ENCODE measurements at regions not wholly inside any gene's neighbourhood (a gene's known extent, or its start where the extent isn't known, plus 50 kb on each side); places are given as distances from the start of the nearest gene placed in this dataset.

DNA sequence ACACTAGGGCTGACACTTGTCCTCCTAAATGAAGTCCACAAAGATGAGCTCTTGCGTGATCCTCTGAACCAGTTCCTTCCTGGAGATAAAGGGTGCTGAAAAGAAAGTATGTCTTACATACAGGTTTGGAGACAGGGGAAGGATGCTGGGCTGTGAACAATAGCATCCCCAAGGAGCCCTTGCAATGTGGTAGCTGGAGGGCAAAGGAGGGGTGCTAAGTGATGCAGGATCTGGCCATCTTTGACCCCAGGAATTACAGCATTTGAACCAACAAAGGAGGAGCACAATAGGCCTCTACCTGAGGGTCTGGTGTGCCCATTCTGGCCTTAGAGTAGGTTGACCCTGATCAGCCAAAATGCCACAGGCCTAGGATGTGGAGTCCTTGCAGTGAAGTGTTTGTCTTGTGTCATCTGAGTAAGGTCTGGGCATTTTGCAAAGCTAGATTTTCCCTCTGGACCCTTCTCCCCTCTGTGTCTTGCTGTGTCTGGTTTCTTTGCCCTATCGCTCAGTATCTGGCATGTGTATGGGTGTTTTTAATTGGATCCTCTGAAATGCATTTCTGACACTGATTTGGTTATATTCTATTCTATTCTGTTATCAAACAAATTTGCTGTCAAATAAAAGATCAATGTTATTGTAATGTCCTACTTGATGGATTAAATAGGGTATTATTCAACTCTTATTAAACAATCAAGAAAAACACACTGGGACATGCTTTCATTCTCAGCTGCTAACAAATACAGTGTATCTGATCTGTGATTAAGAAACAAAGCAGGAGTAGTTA, 364.8 kb upstream of the MEIS1 start:
- TF ChIP-seq ZNF223 (tag by site-specific recombination; IDR thresholded peaks at IDR 0.05) = no peak
- TF ChIP-seq, protein P1, sequence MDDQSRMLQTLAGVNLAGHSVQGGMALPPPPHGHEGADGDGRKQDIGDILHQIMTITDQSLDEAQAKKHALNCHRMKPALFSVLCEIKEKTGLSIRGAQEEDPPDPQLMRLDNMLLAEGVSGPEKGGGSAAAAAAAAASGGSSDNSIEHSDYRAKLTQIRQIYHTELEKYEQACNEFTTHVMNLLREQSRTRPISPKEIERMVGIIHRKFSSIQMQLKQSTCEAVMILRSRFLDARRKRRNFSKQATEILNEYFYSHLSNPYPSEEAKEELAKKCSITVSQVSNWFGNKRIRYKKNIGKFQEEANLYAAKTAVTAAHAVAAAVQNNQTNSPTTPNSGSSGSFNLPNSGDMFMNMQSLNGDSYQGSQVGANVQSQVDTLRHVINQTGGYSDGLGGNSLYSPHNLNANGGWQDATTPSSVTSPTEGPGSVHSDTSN (CRISPR knock-in tag; IDR thresholded peaks at IDR 0.05) = no peak
- TF ChIP-seq KLF16 (tag by site-specific recombination; IDR thresholded peaks at IDR 0.05) = no peak
- no peak for TF ChIP-seq ZIC2 (tag by site-specific recombination; IDR thresholded peaks at IDR 0.05)
- no peak for TF ChIP-seq ZSCAN16 (tag by site-specific recombination; IDR thresholded peaks at IDR 0.05)
- TF ChIP-seq, protein P2, sequence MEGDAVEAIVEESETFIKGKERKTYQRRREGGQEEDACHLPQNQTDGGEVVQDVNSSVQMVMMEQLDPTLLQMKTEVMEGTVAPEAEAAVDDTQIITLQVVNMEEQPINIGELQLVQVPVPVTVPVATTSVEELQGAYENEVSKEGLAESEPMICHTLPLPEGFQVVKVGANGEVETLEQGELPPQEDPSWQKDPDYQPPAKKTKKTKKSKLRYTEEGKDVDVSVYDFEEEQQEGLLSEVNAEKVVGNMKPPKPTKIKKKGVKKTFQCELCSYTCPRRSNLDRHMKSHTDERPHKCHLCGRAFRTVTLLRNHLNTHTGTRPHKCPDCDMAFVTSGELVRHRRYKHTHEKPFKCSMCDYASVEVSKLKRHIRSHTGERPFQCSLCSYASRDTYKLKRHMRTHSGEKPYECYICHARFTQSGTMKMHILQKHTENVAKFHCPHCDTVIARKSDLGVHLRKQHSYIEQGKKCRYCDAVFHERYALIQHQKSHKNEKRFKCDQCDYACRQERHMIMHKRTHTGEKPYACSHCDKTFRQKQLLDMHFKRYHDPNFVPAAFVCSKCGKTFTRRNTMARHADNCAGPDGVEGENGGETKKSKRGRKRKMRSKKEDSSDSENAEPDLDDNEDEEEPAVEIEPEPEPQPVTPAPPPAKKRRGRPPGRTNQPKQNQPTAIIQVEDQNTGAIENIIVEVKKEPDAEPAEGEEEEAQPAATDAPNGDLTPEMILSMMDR (tag by site-specific recombination; IDR thresholded peaks at IDR 0.05) = no peak
- TF ChIP-seq, protein P3, sequence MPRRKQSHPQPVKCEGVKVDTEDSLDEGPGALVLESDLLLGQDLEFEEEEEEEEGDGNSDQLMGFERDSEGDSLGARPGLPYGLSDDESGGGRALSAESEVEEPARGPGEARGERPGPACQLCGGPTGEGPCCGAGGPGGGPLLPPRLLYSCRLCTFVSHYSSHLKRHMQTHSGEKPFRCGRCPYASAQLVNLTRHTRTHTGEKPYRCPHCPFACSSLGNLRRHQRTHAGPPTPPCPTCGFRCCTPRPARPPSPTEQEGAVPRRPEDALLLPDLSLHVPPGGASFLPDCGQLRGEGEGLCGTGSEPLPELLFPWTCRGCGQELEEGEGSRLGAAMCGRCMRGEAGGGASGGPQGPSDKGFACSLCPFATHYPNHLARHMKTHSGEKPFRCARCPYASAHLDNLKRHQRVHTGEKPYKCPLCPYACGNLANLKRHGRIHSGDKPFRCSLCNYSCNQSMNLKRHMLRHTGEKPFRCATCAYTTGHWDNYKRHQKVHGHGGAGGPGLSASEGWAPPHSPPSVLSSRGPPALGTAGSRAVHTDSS (tag by site-specific recombination; IDR thresholded peaks at IDR 0.05) = no peak
- no peak for TF ChIP-seq HOXC10 (CRISPR knock-in tag; IDR thresholded peaks at IDR 0.05)
- TF ChIP-seq ZNF341 (tag by site-specific recombination; IDR thresholded peaks at IDR 0.05; ENCODE audit: low read depth) = no peak
- TF ChIP-seq, protein P4, sequence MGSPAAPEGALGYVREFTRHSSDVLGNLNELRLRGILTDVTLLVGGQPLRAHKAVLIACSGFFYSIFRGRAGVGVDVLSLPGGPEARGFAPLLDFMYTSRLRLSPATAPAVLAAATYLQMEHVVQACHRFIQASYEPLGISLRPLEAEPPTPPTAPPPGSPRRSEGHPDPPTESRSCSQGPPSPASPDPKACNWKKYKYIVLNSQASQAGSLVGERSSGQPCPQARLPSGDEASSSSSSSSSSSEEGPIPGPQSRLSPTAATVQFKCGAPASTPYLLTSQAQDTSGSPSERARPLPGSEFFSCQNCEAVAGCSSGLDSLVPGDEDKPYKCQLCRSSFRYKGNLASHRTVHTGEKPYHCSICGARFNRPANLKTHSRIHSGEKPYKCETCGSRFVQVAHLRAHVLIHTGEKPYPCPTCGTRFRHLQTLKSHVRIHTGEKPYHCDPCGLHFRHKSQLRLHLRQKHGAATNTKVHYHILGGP (tag by site-specific recombination; IDR thresholded peaks at IDR 0.05) = no peak
- no peak for TF ChIP-seq ZFP3 (tag by site-specific recombination; IDR thresholded peaks at IDR 0.05; ENCODE audit: low read depth)
- no peak for TF ChIP-seq ZNF670 (tag by site-specific recombination; IDR thresholded peaks at IDR 0.05; ENCODE audit: low read depth)
- TF ChIP-seq ZNF423 (tag by site-specific recombination; IDR thresholded peaks at IDR 0.05) = no peak
- TF ChIP-seq ZNF776 (tag by site-specific recombination; IDR thresholded peaks at IDR 0.05; ENCODE audit: borderline replicate concordance) = no peak
